OCI-LY1 (cell line): ENCODE measurements at regions not wholly inside any gene's neighbourhood (a gene's known extent, or its start where the extent isn't known, plus 50 kb on each side); places are given as distances from the start of the nearest gene placed in this dataset.

Source experiments
- EZH2 ChIP-seq: fragments of 200-600 bp; sonication (generic), shearing (Covaris generic); IDR thresholded peaks from 2 replicates; pipeline ENCODE4 v1.8.0; 2017; ENCODE audit warnings: borderline replicate concordance, mixed run types, mild to moderate bottlenecking, antibody characterized with exemption, low read length, moderate library complexity, mixed read lengths
- TF ChIP-seq, protein P1 (sequence below): fragments of 200-600 bp; sonication (generic), shearing (Covaris generic); IDR thresholded peaks from 2 replicates; pipeline ENCODE4 v1.5.1; 2017; ENCODE audit warnings: mild to moderate bottlenecking, antibody characterized with exemption, low read length, moderate library complexity, mixed read lengths

DNA sequence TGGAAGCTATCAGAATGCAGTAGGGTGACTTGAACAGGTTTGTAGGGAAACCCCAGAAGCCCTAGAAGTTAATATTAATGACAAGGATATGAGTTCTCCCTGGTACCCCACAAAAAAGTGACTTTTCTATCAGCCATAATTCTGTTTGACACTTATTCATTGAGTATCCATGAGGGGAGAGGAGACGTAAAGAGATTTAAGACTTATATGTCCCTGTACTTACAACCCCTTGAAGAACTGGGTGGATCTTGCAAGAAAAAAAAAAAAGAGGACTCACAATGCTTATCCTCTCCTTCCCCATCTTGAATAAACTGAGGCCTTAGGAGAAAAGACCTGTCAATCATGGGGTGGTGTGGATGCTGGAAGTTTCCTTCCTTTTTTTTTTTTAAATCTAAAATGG lies 203.5 kb downstream of the CBLN1 start:
- TF ChIP-seq, protein P1, sequence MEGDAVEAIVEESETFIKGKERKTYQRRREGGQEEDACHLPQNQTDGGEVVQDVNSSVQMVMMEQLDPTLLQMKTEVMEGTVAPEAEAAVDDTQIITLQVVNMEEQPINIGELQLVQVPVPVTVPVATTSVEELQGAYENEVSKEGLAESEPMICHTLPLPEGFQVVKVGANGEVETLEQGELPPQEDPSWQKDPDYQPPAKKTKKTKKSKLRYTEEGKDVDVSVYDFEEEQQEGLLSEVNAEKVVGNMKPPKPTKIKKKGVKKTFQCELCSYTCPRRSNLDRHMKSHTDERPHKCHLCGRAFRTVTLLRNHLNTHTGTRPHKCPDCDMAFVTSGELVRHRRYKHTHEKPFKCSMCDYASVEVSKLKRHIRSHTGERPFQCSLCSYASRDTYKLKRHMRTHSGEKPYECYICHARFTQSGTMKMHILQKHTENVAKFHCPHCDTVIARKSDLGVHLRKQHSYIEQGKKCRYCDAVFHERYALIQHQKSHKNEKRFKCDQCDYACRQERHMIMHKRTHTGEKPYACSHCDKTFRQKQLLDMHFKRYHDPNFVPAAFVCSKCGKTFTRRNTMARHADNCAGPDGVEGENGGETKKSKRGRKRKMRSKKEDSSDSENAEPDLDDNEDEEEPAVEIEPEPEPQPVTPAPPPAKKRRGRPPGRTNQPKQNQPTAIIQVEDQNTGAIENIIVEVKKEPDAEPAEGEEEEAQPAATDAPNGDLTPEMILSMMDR, result no peak
- no peak for TF ChIP-seq EZH2
